ENCODE measurements at regions not wholly inside any gene's neighbourhood (a gene's known extent, or its start where the extent isn't known, plus 50 kb on each side); places are given as distances from the start of the nearest gene placed in this dataset.

DNA sequence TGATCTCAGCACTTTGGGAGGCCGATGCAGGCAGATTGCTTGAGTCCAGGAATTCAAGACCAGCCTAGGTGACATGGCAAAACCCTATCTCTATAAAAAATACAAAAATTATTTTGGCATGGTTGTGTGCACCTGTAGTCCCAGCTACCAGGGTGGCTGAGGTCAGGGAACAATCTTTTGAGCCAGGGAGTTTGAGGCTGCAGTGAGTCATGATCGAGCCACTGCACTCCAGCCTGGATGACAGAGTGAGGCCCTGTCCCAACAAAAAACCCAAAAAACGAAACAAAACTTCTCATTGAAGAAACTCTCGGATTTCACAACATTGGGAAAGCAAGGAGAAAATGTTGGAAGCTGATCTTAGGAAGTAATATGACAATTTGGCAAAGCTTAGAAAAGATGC lies 317.3 kb upstream of the MGAT5 start:
- Histone ChIP-seq H3K27ac (ENCODE audit: low read length in 2 of 2) (no peak overlapping the region), H3K9me3 (ENCODE audit: control extremely low read depth in 1 of 3, control insufficient read depth in 2 of 3, insufficient read depth in 1 of 3, low read length in 2 of 3) (peaks cover 0 to 3% (median 2%) of the 10 kb centered on the region in 3 donors), H3K4me1 (ENCODE audit: control insufficient read depth in 2 of 2, insufficient read depth in 2 of 2, low read length in 2 of 2) (peaks cover 3 to 4% of the 10 kb centered on the region in 2 donors), H3K9ac (ENCODE audit: low read length) (no peak overlapping the region), H3K4me2 (replicated peaks; ENCODE audit: low read depth, low read length, poor library complexity, severe bottlenecking) (no peak overlapping the region), H3K4me3 (ENCODE audit: control extremely low read depth in 1 of 5, extremely low read depth in 1 of 5, insufficient read depth in 1 of 5, low read depth in 2 of 5, low read length in 4 of 5) (no peak overlapping the region), H3K79me2 (ENCODE audit: control insufficient read depth, insufficient read depth, low read length) (peaks cover 5% of the 10 kb centered on the region), H2AFZ (ENCODE audit: insufficient read depth, low read depth, low read length, poor library complexity, severe bottlenecking) (no peak overlapping the region), H4K20me1 (ENCODE audit: control insufficient read depth, insufficient read depth, low read length, poor library complexity, severe bottlenecking) (no peaks in the 10 kb centered on the region), H3K36me3 (replicated peaks in 1 of 2; ENCODE audit: control extremely low read depth in 1 of 2, control insufficient read depth in 1 of 2, extremely low read depth in 1 of 2, insufficient read depth in 2 of 2, low read length in 1 of 2) (no peaks in the 10 kb centered on the region), H3K27me3 (replicated peaks in 1 of 4; ENCODE audit: control extremely low read depth in 1 of 4, control insufficient read depth in 3 of 4, insufficient read depth in 4 of 4, low read length in 3 of 4) (peaks cover 0 to 2% (median 0%) of the 10 kb centered on the region in 4 experiments)
- H3K27ac Mint-ChIP-seq, result no peak overlapping the region
- no peaks in the 10 kb centered on the region for H3K4me1 Mint-ChIP-seq
- ATAC-seq (ENCODE audit: low read depth) (no peak), DNase-seq (no peak)
- WGBS (ENCODE audit: insufficient coverage), result no CpG with 5 or more reads among the region's 4 CpGs
- H3K9me3 Mint-ChIP-seq (ENCODE audit: insufficient read depth), result peaks cover 3% of the 10 kb centered on the region
- intact Hi-C loops (cut with micrococcal nuclease), result no loop called here
- CTCF ChIA-PET, result interaction anchor here (0.6 to 0.9 kb wide), 2 partner anchors 11 to 476 kb away, joined by 3 read pairs; no protein-coding TSS in a partner anchor
- peaks cover 4% of the 10 kb centered on the region for H3K27me3 Mint-ChIP-seq
- TF ChIP-seq, protein P1, sequence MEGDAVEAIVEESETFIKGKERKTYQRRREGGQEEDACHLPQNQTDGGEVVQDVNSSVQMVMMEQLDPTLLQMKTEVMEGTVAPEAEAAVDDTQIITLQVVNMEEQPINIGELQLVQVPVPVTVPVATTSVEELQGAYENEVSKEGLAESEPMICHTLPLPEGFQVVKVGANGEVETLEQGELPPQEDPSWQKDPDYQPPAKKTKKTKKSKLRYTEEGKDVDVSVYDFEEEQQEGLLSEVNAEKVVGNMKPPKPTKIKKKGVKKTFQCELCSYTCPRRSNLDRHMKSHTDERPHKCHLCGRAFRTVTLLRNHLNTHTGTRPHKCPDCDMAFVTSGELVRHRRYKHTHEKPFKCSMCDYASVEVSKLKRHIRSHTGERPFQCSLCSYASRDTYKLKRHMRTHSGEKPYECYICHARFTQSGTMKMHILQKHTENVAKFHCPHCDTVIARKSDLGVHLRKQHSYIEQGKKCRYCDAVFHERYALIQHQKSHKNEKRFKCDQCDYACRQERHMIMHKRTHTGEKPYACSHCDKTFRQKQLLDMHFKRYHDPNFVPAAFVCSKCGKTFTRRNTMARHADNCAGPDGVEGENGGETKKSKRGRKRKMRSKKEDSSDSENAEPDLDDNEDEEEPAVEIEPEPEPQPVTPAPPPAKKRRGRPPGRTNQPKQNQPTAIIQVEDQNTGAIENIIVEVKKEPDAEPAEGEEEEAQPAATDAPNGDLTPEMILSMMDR (IDR thresholded peaks at IDR 0.05), result no peak
- no peak overlapping the region for H3K4me3 Mint-ChIP-seq
- POLR2A ChIA-PET, result no interaction called here

DNA sequence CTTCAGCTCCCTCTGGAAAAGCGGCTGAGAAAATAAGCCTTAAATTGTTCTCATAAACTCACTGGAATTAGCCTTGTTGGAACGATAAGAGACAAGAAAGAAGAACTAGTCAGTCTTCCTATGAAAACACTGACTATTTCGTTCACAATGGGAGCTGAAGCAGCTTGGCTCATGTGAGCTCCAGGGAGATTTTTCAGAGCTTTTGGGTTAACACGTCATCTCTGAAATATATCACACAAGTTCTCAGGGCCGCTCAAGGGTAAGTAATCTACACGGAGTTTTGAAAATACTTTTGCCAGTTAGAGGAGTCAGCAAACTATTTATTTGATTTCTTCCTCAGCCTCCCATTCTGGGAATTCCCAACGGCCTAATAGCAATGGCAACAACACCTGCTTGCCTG lies 316.2 kb upstream of the MGAT5 start:
- TF ChIP-seq EZH2 (IDR thresholded peaks at IDR 0.05; ENCODE audit: borderline replicate concordance, insufficient read depth, low read depth, low read length, poor library complexity, severe bottlenecking), result no peak
- TF ChIP-seq, protein P1 (IDR thresholded peaks at IDR 0.05), result no peak
- peaks cover 1% of the 10 kb centered on the region for H3K4me1 Mint-ChIP-seq
- H3K27me3 Mint-ChIP-seq, result peaks cover 4% of the 10 kb centered on the region
- intact Hi-C loops (cut with micrococcal nuclease), result no loop called here
- peaks cover 13% of the 10 kb centered on the region for H3K79me2 ChIP-seq (ENCODE audit: control insufficient read depth, insufficient read depth, low read length)
- no peaks in the 10 kb centered on the region for H3K36me3 ChIP-seq (replicated peaks in 1 of 2; ENCODE audit: control extremely low read depth in 1 of 2, control insufficient read depth in 1 of 2, extremely low read depth in 1 of 2, insufficient read depth in 2 of 2, low read length in 1 of 2)
- H4K20me1 ChIP-seq (ENCODE audit: control insufficient read depth, insufficient read depth, low read length, poor library complexity, severe bottlenecking), result no peaks in the 10 kb centered on the region
- H3K4me3 Mint-ChIP-seq, result no peak overlapping the region
- H3K27me3 ChIP-seq (replicated peaks in 1 of 4; ENCODE audit: control extremely low read depth in 1 of 4, control insufficient read depth in 3 of 4, insufficient read depth in 4 of 4, low read length in 3 of 4), result peaks cover 0 to 2% (median 0%) of the 10 kb centered on the region in 4 experiments
- no peak overlapping the region for H2AFZ ChIP-seq (ENCODE audit: insufficient read depth, low read depth, low read length, poor library complexity, severe bottlenecking)
- no peak overlapping the region for H3K27ac Mint-ChIP-seq
- ChIA-PET POLR2A (no interaction called here), CTCF (interaction anchor here (1.6 kb wide), 1 partner anchor 476 kb away, joined by 4 read pairs; no protein-coding TSS in a partner anchor)
- no peak for ATAC-seq (ENCODE audit: low read depth)
- no peaks in the 10 kb centered on the region for H3K9me3 Mint-ChIP-seq (ENCODE audit: insufficient read depth)
- H3K9ac ChIP-seq (ENCODE audit: low read length), result no peak overlapping the region
- H3K4me3 ChIP-seq (ENCODE audit: control extremely low read depth in 1 of 5, extremely low read depth in 1 of 5, insufficient read depth in 1 of 5, low read depth in 2 of 5, low read length in 4 of 5), result no peak overlapping the region
- H3K27ac ChIP-seq (ENCODE audit: low read length in 2 of 2), result no peak overlapping the region
- 56% methylated on average over 3 of the region's 7 CpGs for WGBS (ENCODE audit: insufficient coverage)
- DNase-seq, result no peak
- H3K4me2 ChIP-seq (replicated peaks; ENCODE audit: low read depth, low read length, poor library complexity, severe bottlenecking), result no peak overlapping the region
- H3K4me1 ChIP-seq (ENCODE audit: control insufficient read depth in 2 of 2, insufficient read depth in 2 of 2, low read length in 2 of 2), result peaks cover 3 to 4% of the 10 kb centered on the region in 2 donors
- peaks cover 0 to 3% (median 2%) of the 10 kb centered on the region in 3 donors for H3K9me3 ChIP-seq (ENCODE audit: control extremely low read depth in 1 of 3, control insufficient read depth in 2 of 3, insufficient read depth in 1 of 3, low read length in 2 of 3)
